ENCODE measurements at regions not wholly inside any gene's neighbourhood (a gene's known extent, or its start where the extent isn't known, plus 50 kb on each side); places are given as distances from the start of the nearest gene placed in this dataset.

GRCh38 chr14:101049511-101049910 lies 146.0 kb upstream of the RTL1 start:
- DNase-seq: no peak

- no peak for DNase-seq
Measured at GRCh38 chr14:101049942-101050341, 146.4 kb upstream of the RTL1 start.

- DNase-seq: no peak
Measured at GRCh38 chr14:101050901-101051490, 147.5 kb upstream of the RTL1 start.

DNA sequence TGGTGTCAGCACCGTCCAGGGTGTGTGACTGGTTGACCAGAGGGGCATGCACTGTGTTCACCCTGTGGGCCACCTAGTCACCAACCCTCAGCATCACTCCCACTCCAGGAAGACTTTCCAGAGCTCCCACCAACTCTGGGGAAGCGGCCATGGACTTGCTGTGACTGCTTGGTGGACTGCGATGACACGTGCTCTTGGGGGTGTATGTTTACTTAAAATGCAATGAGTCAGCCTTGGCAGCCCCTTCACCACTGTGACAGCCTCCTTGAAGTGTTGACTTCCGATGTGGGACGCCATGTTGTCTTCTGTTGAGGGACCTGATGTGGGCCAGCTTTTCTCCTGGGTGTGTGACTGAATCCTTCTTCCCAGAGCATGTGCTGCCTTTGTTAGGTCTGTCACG lies 151.1 kb upstream of the RTL1 start:
- DNase-seq: no peak

DNA sequence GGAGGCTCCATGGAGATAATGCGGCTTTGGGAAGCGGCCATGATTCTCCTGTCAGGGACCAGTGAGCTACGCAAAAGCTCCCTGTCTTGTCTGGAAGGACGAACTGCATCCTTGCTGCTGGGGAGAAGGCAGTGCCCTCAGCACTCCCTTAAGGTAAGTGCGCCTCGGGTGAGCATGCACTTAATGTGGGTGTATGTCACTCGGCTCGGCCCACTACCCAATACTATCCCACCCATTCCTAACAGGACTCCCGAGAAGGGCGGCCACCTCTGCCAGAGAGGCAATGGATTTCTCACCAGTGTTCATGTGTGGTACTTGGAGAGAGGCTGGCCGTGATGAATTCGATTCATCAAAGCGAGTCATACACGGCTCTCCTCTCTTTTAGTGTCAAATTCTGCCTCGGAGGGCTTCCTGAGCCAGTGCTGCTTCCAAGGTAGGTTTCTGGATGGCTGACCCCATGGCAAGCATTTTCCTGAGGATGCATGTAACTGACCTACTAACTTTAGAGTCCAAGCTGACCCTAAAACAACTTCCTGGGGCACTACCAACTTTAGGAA lies 151.7 kb upstream of the RTL1 start:
- no peak for DNase-seq

GRCh38 chr14:101055776-101056374 lies 152.4 kb upstream of the RTL1 start:
- no peak for DNase-seq

- DNase-seq: no peak
Measured at GRCh38 chr14:101056446-101056845, 152.9 kb upstream of the RTL1 start.

GRCh38 chr14:101057394-101057793 lies 153.9 kb upstream of the RTL1 start:
- no peak for DNase-seq

GRCh38 chr14:101058571-101058970 lies 155.0 kb upstream of the RTL1 start:
- DNase-seq: no peak

- no peak for DNase-seq
Measured at GRCh38 chr14:101060171-101060601, 156.7 kb upstream of the RTL1 start.

DNA sequence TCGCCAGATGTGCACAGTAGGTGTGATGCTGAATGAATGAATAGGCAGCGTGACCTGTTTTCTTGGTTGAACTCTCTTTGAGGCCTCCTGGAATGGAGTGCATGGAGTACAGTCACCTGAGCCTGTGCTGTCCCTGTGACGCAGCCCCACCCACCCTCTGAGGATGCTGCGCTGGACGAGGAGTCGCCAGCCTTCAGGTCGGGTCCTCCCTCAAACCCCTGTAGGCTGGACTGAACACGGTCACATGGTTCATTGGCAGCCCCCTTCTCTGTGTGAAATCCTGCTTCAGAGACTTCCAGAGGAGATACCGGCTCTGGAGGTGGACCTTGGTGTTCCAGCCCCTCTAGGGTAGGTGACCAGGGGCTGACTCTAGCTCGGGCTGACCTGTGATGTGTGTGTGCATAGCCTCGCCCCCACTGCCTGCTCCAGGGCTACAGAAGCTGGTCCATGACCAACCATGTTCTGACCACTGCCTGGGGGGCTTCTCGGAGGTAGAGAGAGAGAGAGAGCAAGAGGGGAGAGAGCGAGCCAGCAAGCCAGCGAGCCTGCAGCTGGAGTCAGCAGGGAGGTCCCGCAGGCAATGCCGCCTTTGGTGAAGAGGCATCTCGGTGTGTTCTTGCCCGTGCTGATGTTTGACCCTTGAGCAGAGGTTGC lies 158.0 kb upstream of the RTL1 start:
- DNase-seq: no peak

- no peak for DNase-seq
Measured at GRCh38 chr14:101062065-101062450, 158.5 kb upstream of the RTL1 start.

DNA sequence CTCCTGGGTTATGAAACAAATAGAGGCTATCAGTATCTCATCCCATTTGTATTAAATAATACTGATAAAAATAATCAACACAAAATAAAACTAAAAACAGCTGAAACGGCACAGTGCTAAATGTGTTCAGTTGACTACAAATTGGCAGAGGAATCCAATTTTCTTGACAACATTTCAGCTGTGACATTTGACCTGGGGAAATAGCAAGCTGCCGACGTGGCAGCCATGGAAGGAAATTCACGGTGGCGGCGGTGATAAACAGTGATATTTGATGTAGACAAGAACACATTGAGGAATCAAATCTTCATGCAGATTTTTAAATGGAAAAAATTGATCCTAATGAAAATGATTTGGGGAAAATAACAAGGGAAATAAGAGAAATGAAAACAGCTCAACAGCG lies 159.1 kb upstream of the RTL1 start:
- no peak for DNase-seq

DNA sequence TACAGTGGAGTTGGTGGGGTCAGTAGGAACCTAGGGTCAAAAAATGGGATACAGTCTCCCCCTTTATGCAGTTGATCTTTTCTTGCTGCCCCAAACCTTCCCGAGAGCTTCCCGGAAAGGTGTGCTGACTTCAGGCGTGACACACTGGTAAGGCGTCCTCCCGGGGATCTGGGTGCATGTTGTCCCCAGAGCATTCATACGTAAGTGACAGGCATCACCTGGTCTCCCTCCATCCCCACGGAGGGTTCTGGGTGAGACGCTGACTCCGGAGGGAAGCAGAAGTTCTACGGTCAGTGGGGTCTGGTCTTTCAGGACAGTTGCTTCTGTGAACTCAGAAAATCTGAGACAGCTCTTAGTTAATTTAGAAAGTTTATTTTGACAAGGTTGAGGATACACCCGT lies 159.6 kb upstream of the RTL1 start:
- no peak for DNase-seq

DNA sequence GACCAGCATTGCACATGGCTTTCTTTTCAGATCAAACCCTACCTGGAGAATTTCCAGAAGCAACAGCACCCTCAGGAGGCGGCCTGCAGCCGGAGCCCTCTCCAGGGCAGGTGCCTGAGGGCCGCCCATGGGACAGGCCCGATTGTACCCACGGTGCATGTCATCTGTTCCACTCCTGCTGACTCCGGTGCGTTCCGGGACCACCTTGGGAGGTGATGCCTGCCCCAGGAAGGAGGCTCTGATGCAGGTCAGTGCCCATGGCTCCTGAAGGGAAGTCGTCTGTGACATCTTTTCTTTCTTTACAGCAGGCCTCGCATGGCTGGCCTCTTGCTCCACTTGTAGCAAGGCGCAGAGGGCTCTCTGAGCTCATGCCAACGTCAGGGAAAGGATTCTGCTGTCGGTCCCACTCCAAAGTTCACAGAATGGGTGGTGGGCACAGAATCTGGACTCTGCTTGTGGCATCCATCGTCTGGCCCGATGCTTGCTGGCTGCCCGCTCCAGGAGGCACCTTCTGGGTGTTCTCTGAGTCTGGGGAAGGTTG lies 160.7 kb upstream of the RTL1 start:
- no peak for DNase-seq

GRCh38 chr14:101064718-101065117 lies 161.2 kb upstream of the RTL1 start:
- DNase-seq: no peak

DNA sequence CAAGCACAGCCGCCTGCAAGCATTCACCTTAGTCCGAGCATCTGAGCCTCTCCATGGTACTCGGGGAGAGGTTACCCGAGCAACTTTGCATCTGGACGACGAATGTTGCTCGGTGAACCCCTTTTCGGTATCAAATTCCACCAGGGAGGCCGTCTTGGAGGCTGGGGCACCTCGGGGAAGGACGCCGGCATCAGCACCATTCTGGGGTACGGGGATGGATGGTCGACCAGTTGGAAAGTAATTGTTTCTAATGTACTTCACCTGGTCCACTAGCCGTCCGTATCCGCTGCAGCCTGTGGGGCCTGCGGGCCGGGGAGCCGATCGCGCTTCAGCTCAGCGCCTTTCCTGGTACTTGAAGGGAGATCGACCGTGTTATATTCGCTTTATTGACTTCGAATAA lies 161.7 kb upstream of the RTL1 start:
- no peak for DNase-seq

DNA sequence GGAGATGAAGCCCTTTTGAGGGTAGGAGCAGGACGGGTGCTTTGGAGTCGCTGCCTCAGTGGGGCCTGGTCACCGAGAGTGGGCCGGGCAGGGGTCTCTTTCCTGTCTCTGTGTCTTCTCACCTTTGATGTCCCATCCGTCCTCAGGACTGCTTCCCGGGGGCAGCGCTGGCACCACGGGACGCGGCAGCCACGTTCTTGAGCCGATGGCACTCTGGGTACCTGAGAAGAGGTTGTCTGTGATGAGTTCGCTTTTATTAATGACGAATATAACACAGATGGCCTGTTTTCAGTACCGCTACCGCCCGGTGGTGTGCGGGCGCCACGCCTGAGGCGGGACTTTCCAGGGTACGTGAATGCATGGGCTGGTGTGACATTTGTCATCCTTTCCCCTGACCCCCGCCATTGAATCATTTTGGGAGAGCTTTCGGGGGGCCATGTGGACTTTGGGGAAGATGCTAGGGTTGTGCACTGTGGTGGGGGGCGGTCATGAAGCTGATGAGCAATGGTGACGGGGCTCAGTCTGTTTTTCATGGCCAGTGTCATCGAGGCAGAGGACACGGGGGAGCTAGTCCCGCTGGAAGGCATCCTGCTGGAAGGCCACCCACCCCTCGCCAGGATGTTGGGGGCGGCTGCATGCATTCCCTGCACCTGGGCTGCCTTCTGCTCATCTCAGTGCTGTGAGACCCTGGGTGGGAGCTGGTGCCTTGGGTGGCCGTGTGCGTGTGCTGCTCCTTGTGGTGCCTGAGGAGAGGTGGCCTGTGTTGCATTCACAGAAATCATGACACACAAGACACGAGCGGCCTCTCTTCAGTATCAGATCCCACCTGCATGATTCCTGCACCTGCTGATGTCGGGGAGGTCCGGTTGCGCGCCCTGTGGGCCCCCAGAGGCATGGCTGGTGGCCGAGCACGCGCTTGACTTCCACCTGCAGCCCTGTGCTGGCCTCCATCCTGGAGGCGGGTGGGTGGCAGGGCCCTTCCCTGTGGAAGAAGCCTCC lies 162.5 kb upstream of the RTL1 start:
- DNase-seq: no peak

DNA sequence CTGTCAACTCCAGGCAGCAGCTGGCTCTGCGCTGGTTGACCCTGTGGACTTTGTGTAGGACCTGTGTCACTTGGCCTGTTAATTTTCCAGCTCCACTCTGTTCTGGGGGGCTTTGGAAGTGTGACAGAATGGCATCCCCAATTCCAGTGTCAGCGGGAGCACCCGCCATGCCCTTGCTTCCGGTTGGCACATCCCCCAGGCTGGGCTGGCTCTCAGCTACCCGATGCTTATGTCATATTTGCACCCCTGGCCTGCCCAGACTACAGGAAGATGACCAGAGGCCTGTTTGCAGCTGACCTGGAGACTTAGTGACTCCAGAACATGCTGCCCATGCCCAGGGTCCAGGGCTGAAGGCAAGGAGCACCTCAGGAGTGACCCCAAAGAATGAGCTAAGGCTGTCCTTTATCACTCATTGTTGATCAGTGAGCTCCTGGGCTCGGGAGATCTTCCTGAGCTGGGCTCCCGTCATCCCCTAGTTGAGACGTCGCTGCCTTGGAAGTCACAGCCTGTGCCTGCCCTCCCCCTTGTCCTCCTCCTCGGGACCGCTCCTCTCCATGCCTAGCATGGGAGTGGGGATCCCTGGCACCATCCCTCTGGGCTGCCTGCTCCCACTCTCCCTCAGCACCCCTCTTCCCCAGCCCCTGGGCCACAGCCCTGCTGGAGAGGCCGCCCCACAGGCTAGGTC lies 163.4 kb upstream of the RTL1 start:
- no peak for DNase-seq

- no peak for DNase-seq
Measured at GRCh38 chr14:101068313-101069227, 165.0 kb upstream of the RTL1 start.

- no peak for DNase-seq
Measured at GRCh38 chr14:101069228-101069549, 165.7 kb upstream of the RTL1 start.

Data from SW 1271 (cell line).